22Rv1 (cell line): ENCODE measurements at regions not wholly inside any gene's neighbourhood (a gene's known extent, or its start where the extent isn't known, plus 50 kb on each side); places are given as distances from the start of the nearest gene placed in this dataset.

Experiments
- CTCF ChIP-seq: fragments of 450-650 bp; IDR thresholded peaks from 2 replicates; pipeline ENCODE4 v1.5.1; 2017; ENCODE audit warnings: mild to moderate bottlenecking
- ZFX ChIP-seq: fragments of 450-650 bp; IDR thresholded peaks from 2 replicates; pipeline ENCODE4 v1.6.1; 2017; ENCODE audit warnings: antibody characterized with exemption, borderline replicate concordance

DNA sequence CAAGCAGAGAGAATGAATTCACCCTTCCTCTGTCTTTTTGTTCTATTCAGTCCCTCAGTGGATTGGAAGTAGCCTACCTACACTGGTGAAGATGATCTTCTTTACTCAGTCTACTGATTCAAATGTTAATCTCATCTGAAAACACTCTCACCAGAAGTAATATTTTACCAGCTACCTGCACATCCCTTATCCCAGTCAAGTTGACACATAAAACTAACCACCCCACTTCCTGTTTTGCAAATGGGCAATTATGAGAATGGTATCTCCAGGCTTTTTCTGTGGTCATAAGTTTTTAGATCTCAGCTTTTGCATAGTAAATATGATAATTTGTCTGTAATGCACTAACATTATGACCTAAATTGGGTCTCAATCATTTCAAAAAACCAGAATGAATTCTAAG lies 228.8 kb upstream of the ECI2 start:
- TF ChIP-seq CTCF (no peak), ZFX (no peak)
